H1 (cell line): ENCODE measurements at regions not wholly inside any gene's neighbourhood (a gene's known extent, or its start where the extent isn't known, plus 50 kb on each side); places are given as distances from the start of the nearest gene placed in this dataset.

ENCODE experiments used
- CTCF ChIA-PET: fragments of 300-600 bp; sonication (Branson Sonifier 250); formaldehyde crosslinking; loops from one replicate; lab custom pipeline; 2021; ENCODE audit not compliant: partially characterized antibody; lab: Charles Lee
- POLR2A ChIA-PET: fragments of 300-600 bp; sonication (Branson Sonifier 250); formaldehyde crosslinking; loops from one replicate; lab custom pipeline; 2021; ENCODE audit warnings: inconsistent platforms; ENCODE audit not compliant: partially characterized antibody; lab: Charles Lee
- DNase-seq, 2 experiments: peaks; one replicate each; pipeline versions ENCODE4 v3.0.0 to v3.0.0-alpha.2; 2010 to 2022; ENCODE audit warnings: low spot score in 2 of 2, low read depth in 1 of 2, mixed read lengths in 1 of 2
- FAIRE-seq: peaks from 2 replicates; lab custom pipeline; 2011; peaks lifted over from hg19 to GRCh38; lab: Jason Lieb, UNC
- H2AFZ ChIP-seq: 2 replicates; pipeline ENCODE4 v1.8.1; 2012; ENCODE audit warnings: low read length, inconsistent platforms
- H2AK5ac ChIP-seq: 2 replicates; pipeline ENCODE4 v1.6.1; 2013; ENCODE audit warnings: low read depth, low read length
- H2BK120ac ChIP-seq: replicated peaks from 2 replicates; pipeline ENCODE3; 2013; ENCODE audit warnings: low read depth, low read length, inconsistent platforms
- H2BK12ac ChIP-seq: 2 replicates; pipeline ENCODE4 v1.6.1; 2013; ENCODE audit warnings: low read depth, low read length
- H2BK15ac ChIP-seq: 2 replicates; pipeline ENCODE4 v1.6.1; 2013; ENCODE audit warnings: low read length
- H2BK20ac ChIP-seq: 2 replicates; pipeline ENCODE4 v1.6.1; 2013; ENCODE audit warnings: low read length
- H2BK5ac ChIP-seq: 2 replicates; pipeline ENCODE4 v1.6.1; 2013; ENCODE audit warnings: low read depth, low read length
- H3K14ac ChIP-seq: 2 replicates; pipeline ENCODE4 v1.6.1; 2013; ENCODE audit warnings: inconsistent platforms; ENCODE audit not compliant: insufficient read length
- H3K18ac ChIP-seq: 2 replicates; pipeline ENCODE4 v1.6.1; 2013; ENCODE audit warnings: low read length; ENCODE audit errors: extremely low read depth
- H3K23ac ChIP-seq: 2 replicates; pipeline ENCODE4 v1.6.1; 2013; ENCODE audit warnings: inconsistent platforms; ENCODE audit not compliant: insufficient read length
- H3K23me2 ChIP-seq: 2 replicates; pipeline ENCODE4 v1.6.1; 2013; ENCODE audit warnings: low read depth, low read length
- H3K27ac ChIP-seq: 2 replicates; pipeline ENCODE4 v1.6.1; 2011; ENCODE audit warnings: low read depth, low read length, inconsistent platforms
- H3K27me3 ChIP-seq, 4 experiments: replicated peaks in 1 of 4; 1 replicate in 1 of 4; 2 replicates in 3 of 4; pipeline versions ENCODE4 v1.6.1 to v1.8.1; 2011 to 2013; ENCODE audit warnings: low read length in 3 of 4, mild to moderate bottlenecking in 3 of 4, inconsistent platforms in 2 of 4, mixed read lengths in 2 of 4, moderate library complexity in 1 of 4; ENCODE audit not compliant: control insufficient read depth in 3 of 4, insufficient read depth in 3 of 4; ENCODE audit errors: extremely low read depth in 1 of 4
- H3K36me3 ChIP-seq, 4 experiments: 2 replicates each; pipeline versions ENCODE4 v1.6.1 to v1.8.1; 2011 to 2013; ENCODE audit warnings: mild to moderate bottlenecking in 4 of 4, low read length in 3 of 4, moderate library complexity in 2 of 4, control low read depth in 1 of 4, inconsistent platforms in 1 of 4; ENCODE audit not compliant: insufficient read depth in 4 of 4, control insufficient read depth in 2 of 4
- H3K4ac ChIP-seq: replicated peaks from 2 replicates; pipeline ENCODE3; 2013; ENCODE audit warnings: low read length, low read depth, mixed read lengths, inconsistent platforms; ENCODE audit not compliant: insufficient read length
- H3K4me1 ChIP-seq, 4 experiments: replicated peaks in 1 of 4; 1 replicate in 1 of 4; 2 replicates in 3 of 4; pipeline versions ENCODE4 v1.6.1 to v1.8.1; 2011 to 2013; ENCODE audit warnings: low read length in 3 of 4, inconsistent platforms in 2 of 4, mixed read lengths in 1 of 4; ENCODE audit not compliant: insufficient read depth in 4 of 4, control insufficient read depth in 3 of 4
- H3K4me2 ChIP-seq, 2 experiments: 2 replicates each; pipeline versions ENCODE4 v1.6.1 to v1.8.1; 2011 to 2013; ENCODE audit warnings: low read depth in 2 of 2, low read length in 2 of 2, control low read depth in 1 of 2, inconsistent platforms in 1 of 2, mild to moderate bottlenecking in 1 of 2; ENCODE audit not compliant: insufficient read depth in 1 of 2
- H3K4me3 ChIP-seq, 4 experiments: fragments of 200-600, 300-600 bp in 1 of 4; sonication (generic), shearing (Covaris generic), sonication (Bioruptor Twin) in 1 of 4; 2 replicates each; pipeline versions ENCODE4 v1.5.1 to v1.8.1; 2011 to 2016; ENCODE audit warnings: low read length in 4 of 4, low read depth in 3 of 4, control low read depth in 2 of 4, inconsistent platforms in 2 of 4, mild to moderate bottlenecking in 2 of 4, mixed read lengths in 1 of 4, moderate library complexity in 1 of 4; ENCODE audit not compliant: insufficient read depth in 2 of 4; ENCODE audit errors: extremely low read depth in 1 of 4
- H3K56ac ChIP-seq: replicated peaks from 2 replicates; pipeline ENCODE3; 2013; ENCODE audit warnings: low read depth, mild to moderate bottlenecking, mixed read lengths, low read length, inconsistent platforms; ENCODE audit not compliant: insufficient read length
- H3K79me1 ChIP-seq: 2 replicates; pipeline ENCODE4 v1.6.1; 2013; ENCODE audit warnings: low read depth, low read length, control low read depth
- H3K79me2 ChIP-seq, 2 experiments: 2 replicates each; pipeline versions ENCODE4 v1.6.1 to v1.8.1; 2012 to 2013; ENCODE audit warnings: low read length in 2 of 2, mild to moderate bottlenecking in 2 of 2, inconsistent platforms in 1 of 2; ENCODE audit not compliant: insufficient read depth in 2 of 2, control insufficient read depth in 1 of 2
- H3K9ac ChIP-seq, 4 experiments: replicated peaks in 1 of 4; 1 replicate in 1 of 4; 2 replicates in 3 of 4; pipeline versions ENCODE4 v1.6.1 to v1.8.1; 2011 to 2013; ENCODE audit warnings: low read depth in 3 of 4, low read length in 3 of 4, control low read depth in 2 of 4, mild to moderate bottlenecking in 2 of 4, moderate library complexity in 2 of 4, inconsistent platforms in 1 of 4; ENCODE audit errors: extremely low read depth in 1 of 4
- H3K9me3 ChIP-seq, 2 experiments: 2 replicates each; pipeline versions ENCODE4 v1.6.1 to v1.8.1; 2012 to 2013; ENCODE audit warnings: mild to moderate bottlenecking in 2 of 2, moderate library complexity in 2 of 2, control low read depth in 1 of 2, inconsistent platforms in 1 of 2, low read depth in 1 of 2, low read length in 1 of 2, mixed read lengths in 1 of 2; ENCODE audit not compliant: insufficient read depth in 2 of 2
- H4K20me1 ChIP-seq, 2 experiments: replicated peaks in 1 of 2; 2 replicates each; pipeline versions ENCODE3 to v1.8.1; 2011 to 2013; ENCODE audit warnings: inconsistent platforms in 2 of 2, low read length in 2 of 2, mild to moderate bottlenecking in 1 of 2; ENCODE audit not compliant: insufficient read depth in 2 of 2, control insufficient read depth in 1 of 2
- H4K5ac ChIP-seq: 2 replicates; pipeline ENCODE4 v1.6.1; 2013; ENCODE audit warnings: low read length, low read depth, mixed read lengths, inconsistent platforms; ENCODE audit not compliant: insufficient read length
- H4K8ac ChIP-seq: 2 replicates; pipeline ENCODE4 v1.8.0; 2013; ENCODE audit warnings: mild to moderate bottlenecking, moderate library complexity, low read length, inconsistent platforms; ENCODE audit not compliant: insufficient read depth; ENCODE audit errors: extremely low read depth
- H4K91ac ChIP-seq: replicated peaks from 2 replicates; pipeline ENCODE3; 2013; ENCODE audit warnings: low read length, mixed read lengths, inconsistent platforms; ENCODE audit not compliant: insufficient read length
- CBX8 ChIP-seq: fragments of 300-800, 300-1000 bp; sonication (generic); IDR thresholded peaks from 2 replicates; pipeline ENCODE4 v1.7.1; 2016; ENCODE audit warnings: low read depth, low read length, borderline replicate concordance
- CREB1 ChIP-seq: IDR thresholded peaks from 2 replicates; pipeline ENCODE4 v1.6.1; 2012; ENCODE audit warnings: inconsistent platforms
- EZH2 ChIP-seq: fragments of 200-600 bp; sonication (generic); IDR thresholded peaks from 2 replicates; pipeline ENCODE4 v1.7.1; 2012; ENCODE audit warnings: low read depth, mild to moderate bottlenecking, moderate library complexity, low read length, inconsistent platforms; ENCODE audit not compliant: severe bottlenecking
- FOSL1 ChIP-seq: IDR thresholded peaks from 2 replicates; pipeline ENCODE4 v1.6.1; 2011; ENCODE audit warnings: mild to moderate bottlenecking, low read depth, low read length, moderate library complexity; ENCODE audit not compliant: insufficient read depth
- KDM4A ChIP-seq: IDR thresholded peaks from one replicate; pipeline ENCODE4 v1.7.1; 2012; ENCODE audit warnings: low read depth, mild to moderate bottlenecking, moderate library complexity, low read length, inconsistent platforms; ENCODE audit not compliant: severe bottlenecking
- KDM5A ChIP-seq: fragments of 200-600 bp; IDR thresholded peaks from 2 replicates; pipeline ENCODE4 v1.7.1; 2012; ENCODE audit warnings: mild to moderate bottlenecking, low read length, inconsistent platforms, mixed read lengths
- MAX ChIP-seq: IDR thresholded peaks from 2 replicates; pipeline ENCODE4 v1.6.1; 2012; ENCODE audit warnings: inconsistent platforms
- POLR2AphosphoS5 ChIP-seq: IDR thresholded peaks from 2 replicates; pipeline ENCODE4 v1.6.1; 2011; ENCODE audit warnings: low read depth, low read length
- RBBP5 ChIP-seq: IDR thresholded peaks from 2 replicates; pipeline ENCODE4 v1.7.1; 2012; ENCODE audit warnings: low read depth, mild to moderate bottlenecking, inconsistent platforms, low read length, moderate library complexity, borderline replicate concordance
- SIN3A ChIP-seq, 2 experiments: IDR thresholded peaks in 1 of 2; conservative IDR thresholded peaks in 1 of 2; 2 replicates each; pipeline ENCODE4 v1.6.1; 2011 to 2012; ENCODE audit warnings: low read length in 2 of 2, improper control_type of control experiment in 1 of 2, low read depth in 1 of 2, mild to moderate bottlenecking in 1 of 2
- SIRT6 ChIP-seq: IDR thresholded peaks from one replicate; pipeline ENCODE4 v1.7.1; 2012; ENCODE audit warnings: low read length, inconsistent platforms
- TBP ChIP-seq: IDR thresholded peaks from 2 replicates; pipeline ENCODE4 v1.6.1; 2011; ENCODE audit warnings: low read depth, low read length, improper control_type of control experiment
- TCF12 ChIP-seq: IDR thresholded peaks from 2 replicates; pipeline ENCODE4 v1.6.1; 2011; ENCODE audit warnings: low read depth, mild to moderate bottlenecking, low read length
- USF2 ChIP-seq: IDR thresholded peaks from 2 replicates; pipeline ENCODE4 v1.6.1; 2011; ENCODE audit warnings: low read length, improper control_type of control experiment
- YY1 ChIP-seq: IDR thresholded peaks from 2 replicates; pipeline ENCODE4 v1.6.1; 2011; ENCODE audit warnings: low read depth, mild to moderate bottlenecking, low read length

- Histone ChIP-seq H3K14ac (no peak overlapping the region), H2BK12ac (no peak overlapping the region), H3K9me3 (peaks cover 6 to 9% of the 10 kb centered on the region in 2 experiments; a peak in 2 of 4 replicates), H3K23me2 (no peaks in the 10 kb centered on the region), H2BK5ac (no peak overlapping the region), H3K36me3 (no peaks in the 10 kb centered on the region), H2BK15ac (no peak overlapping the region), H3K27ac (no peak overlapping the region), H3K4me2 (no peak overlapping the region), H3K23ac (no peak overlapping the region), H2AFZ (no peak overlapping the region), H3K4me1 (peaks cover 0 to 6% (median 4%) of the 10 kb centered on the region in 4 experiments; a peak in 4 of 7 replicates), H3K4ac (no peak overlapping the region), H3K4me3 (no peak overlapping the region), H4K20me1 (no peaks in the 10 kb centered on the region), H4K8ac (no peak overlapping the region), H2BK20ac (no peak overlapping the region), H3K79me2 (no peaks in the 10 kb centered on the region), H3K79me1 (no peaks in the 10 kb centered on the region), H4K5ac (no peak overlapping the region), H4K91ac (no peak overlapping the region), H3K56ac (no peak overlapping the region), H2AK5ac (no peak overlapping the region), H3K27me3 (no peaks in the 10 kb centered on the region), H3K9ac (no peak overlapping the region), H3K18ac (no peak overlapping the region), H2BK120ac (no peak overlapping the region)
- no peak for FAIRE-seq
- ChIA-PET CTCF (interaction anchor here (0.9 to 3.5 kb wide), 3 partner anchors 18 to 119 kb away, joined by 3 to 22 read pairs (median 5); no protein-coding TSS in a partner anchor), POLR2A (no interaction called here)
- no peak for DNase-seq
- no peak for TF ChIP-seq MAX
- no peak for TF ChIP-seq FOSL1
- no peak for TF ChIP-seq POLR2AphosphoS5
- no peak for TF ChIP-seq RBBP5
- no peak for TF ChIP-seq CREB1
- no peak for TF ChIP-seq CBX8
- no peak for TF ChIP-seq KDM4A
- TF ChIP-seq YY1, result no peak
- TF ChIP-seq USF2, result no peak
- no peak for TF ChIP-seq TCF12
- no peak for TF ChIP-seq SIN3A (conservative IDR thresholded peaks at IDR 0.05 in 1 of 2, IDR thresholded peaks at IDR 0.05 in 1 of 2; ENCODE audit: low read depth in 1 of 2, low read length in 2 of 2)
- TF ChIP-seq EZH2, result no peak
- TF ChIP-seq TBP, result no peak
- TF ChIP-seq KDM5A, result no peak
- TF ChIP-seq SIRT6, result no peak
Measured at GRCh38 chr18:73961804-73962203, 185.8 kb downstream of the FBXO15 start.
